Colonic mucosa (tissue), 4 donors: ENCODE measurements at regions not wholly inside any gene's neighbourhood (a gene's known extent, or its start where the extent isn't known, plus 50 kb on each side); places are given as distances from the start of the nearest gene placed in this dataset.

ENCODE experiments used
- DNase-seq: peaks from one replicate; pipeline ENCODE4 v3.0.0-alpha.2; 2020
- H3K27ac ChIP-seq: fragments of 200-600 bp; one replicate; pipeline ENCODE4 v1.8.0; 2021
- H3K27me3 ChIP-seq: fragments of 200-600 bp; one replicate; pipeline ENCODE4 v1.8.0; 2021
- H3K36me3 ChIP-seq: fragments of 200-600 bp; one replicate; pipeline ENCODE4 v1.8.0; 2021
- H3K4me1 ChIP-seq: fragments of 200-600 bp; one replicate; pipeline ENCODE4 v1.8.0; 2021; ENCODE audit warnings: mild to moderate bottlenecking
- H3K4me3 ChIP-seq: fragments of 200-600 bp; one replicate; pipeline ENCODE4 v1.8.0; 2021
- H3K9ac ChIP-seq, 2 donors: one replicate each; pipeline ENCODE4 v1.7.0; 2013; ENCODE audit warnings: control low read depth in 2 of 2, low read depth in 2 of 2, low read length in 2 of 2
- H3K9me3 ChIP-seq: fragments of 200-600 bp; one replicate; pipeline ENCODE4 v1.8.0; 2021
- CTCF ChIP-seq: fragments of 200-600 bp; IDR thresholded peaks from one replicate; pipeline ENCODE4 v1.8.0; 2022; ENCODE audit warnings: antibody characterized with exemption, mild to moderate bottlenecking
- intact Hi-C: fragments of 100-400 bp; cut with DNase I; formaldehyde crosslinking; loops from one replicate; pipeline ENCODE4 v1.14.1; 2022
- donor health status: healthy.
- donor health status: DM: no; HTN: no; CAD: no.
- donor health status: DM: no; HTN: no; CAD: no.

- Histone ChIP-seq H3K27me3 (no peaks in the 10 kb centered on the region), H3K4me3 (no peak overlapping the region), H3K9me3 (no peaks in the 10 kb centered on the region), H3K36me3 (no peaks in the 10 kb centered on the region), H3K27ac (no peak overlapping the region), H3K4me1 (no peaks in the 10 kb centered on the region), H3K9ac (no peak overlapping the region)
- DNase-seq: no peak
- intact Hi-C loops: no loop called here
- no peak for TF ChIP-seq CTCF
These were observed 1298.4 kb upstream of the CELF2 start for GRCh38 chr10:9719246-9719645.

- H3K36me3 ChIP-seq: no peaks in the 10 kb centered on the region
- no peak overlapping the region for H3K4me3 ChIP-seq
- no peak overlapping the region for H3K27ac ChIP-seq
- intact Hi-C loops: no loop called here
- no peaks in the 10 kb centered on the region for H3K27me3 ChIP-seq
- H3K9me3 ChIP-seq: no peaks in the 10 kb centered on the region
- TF ChIP-seq CTCF: no peak
- H3K9ac ChIP-seq: no peak overlapping the region
- H3K4me1 ChIP-seq: no peaks in the 10 kb centered on the region
- DNase-seq: no peak
These were observed 1283.9 kb upstream of the CELF2 start for GRCh38 chr10:9733766-9734165.

- no peaks in the 10 kb centered on the region for H3K4me1 ChIP-seq
- H3K9me3 ChIP-seq: no peaks in the 10 kb centered on the region
- H3K27ac ChIP-seq: no peak overlapping the region
- intact Hi-C loops: no loop called here
- DNase-seq: no peak
- no peaks in the 10 kb centered on the region for H3K36me3 ChIP-seq
- no peak overlapping the region for H3K9ac ChIP-seq
- H3K27me3 ChIP-seq: no peaks in the 10 kb centered on the region
- no peak overlapping the region for H3K4me3 ChIP-seq
- no peak for TF ChIP-seq CTCF
These were observed 1283.5 kb upstream of the CELF2 start for GRCh38 chr10:9734218-9734617.

GRCh38 chr10:9735731-9736130, 1281.9 kb upstream of the CELF2 start:
- TF ChIP-seq CTCF: no peak
- no peak for DNase-seq
- Histone ChIP-seq H3K4me1 (no peaks in the 10 kb centered on the region), H3K27ac (no peak overlapping the region), H3K4me3 (no peak overlapping the region), H3K36me3 (no peaks in the 10 kb centered on the region), H3K27me3 (no peaks in the 10 kb centered on the region), H3K9me3 (no peaks in the 10 kb centered on the region), H3K9ac (no peak overlapping the region)
- intact Hi-C loops: no loop called here

- TF ChIP-seq CTCF: no peak
- no peaks in the 10 kb centered on the region for H3K36me3 ChIP-seq
- no peak overlapping the region for H3K9ac ChIP-seq
- H3K4me3 ChIP-seq: no peak overlapping the region
- no peaks in the 10 kb centered on the region for H3K4me1 ChIP-seq
- DNase-seq: no peak
- H3K27me3 ChIP-seq: no peaks in the 10 kb centered on the region
- intact Hi-C loops: no loop called here
- H3K27ac ChIP-seq: no peak overlapping the region
- H3K9me3 ChIP-seq: no peaks in the 10 kb centered on the region
These were observed 1274.0 kb upstream of the CELF2 start for GRCh38 chr10:9743639-9744038.

GRCh38 chr10:9745158-9745557, 1272.5 kb upstream of the CELF2 start:
- Histone ChIP-seq H3K9ac (no peak overlapping the region), H3K27ac (no peak overlapping the region), H3K9me3 (no peaks in the 10 kb centered on the region), H3K27me3 (no peaks in the 10 kb centered on the region), H3K36me3 (no peaks in the 10 kb centered on the region), H3K4me1 (no peaks in the 10 kb centered on the region), H3K4me3 (no peak overlapping the region)
- no peak for TF ChIP-seq CTCF
- DNase-seq: no peak
- intact Hi-C loops: no loop called here
